Lower leg skin (tissue), 4 donors: ENCODE measurements at regions not wholly inside any gene's neighbourhood (a gene's known extent, or its start where the extent isn't known, plus 50 kb on each side); places are given as distances from the start of the nearest gene placed in this dataset.
"Not testable (repeated sequence)": the region's sequence is repeated elsewhere in the genome, so short reads cannot be mapped to it uniquely, and the experiment has no call there.

Experiments used
- DNase-seq, 2 donors: peaks; one replicate each; pipeline ENCODE4 v3.0.0-alpha.2; 2019; ENCODE audit warnings: low spot score in 2 of 2
- H3K4me3 ChIP-seq: fragments of 200-600 bp; sonication (generic); 2 replicates; pipeline ENCODE4 v1.5.1; 2017; ENCODE audit warnings: mild to moderate bottlenecking, low read depth; ENCODE audit not compliant: poor library complexity, severe bottlenecking
- POLR2A ChIP-seq, 2 donors: fragments of 450-650 bp; IDR thresholded peaks; one replicate each; pipeline ENCODE4 v1.6.1; 2016 to 2017; ENCODE audit warnings: antibody characterized with exemption in 2 of 2, mild to moderate bottlenecking in 1 of 2, moderate library complexity in 1 of 2
- WGBS, 2 donors: methylation state at CpG; one replicate each; pipeline ENCODE4 v1.1.5; 2018; 5-methylcytosine and 5-hydroxymethylcytosine counted together
- intact Hi-C: fragments of 100-400 bp; cut with DNase I; formaldehyde crosslinking; loops from one replicate; pipeline ENCODE4 v1.15.0; 2023; ENCODE audit warnings: low total_unique reads
- TF ChIP-seq, protein P1 (sequence below), 3 donors: fragments of 450-650 bp; IDR thresholded peaks; one replicate each; pipeline ENCODE4 v1.5.1; 2016; ENCODE audit warnings: antibody characterized with exemption in 3 of 3, mild to moderate bottlenecking in 3 of 3, moderate library complexity in 2 of 3

DNA sequence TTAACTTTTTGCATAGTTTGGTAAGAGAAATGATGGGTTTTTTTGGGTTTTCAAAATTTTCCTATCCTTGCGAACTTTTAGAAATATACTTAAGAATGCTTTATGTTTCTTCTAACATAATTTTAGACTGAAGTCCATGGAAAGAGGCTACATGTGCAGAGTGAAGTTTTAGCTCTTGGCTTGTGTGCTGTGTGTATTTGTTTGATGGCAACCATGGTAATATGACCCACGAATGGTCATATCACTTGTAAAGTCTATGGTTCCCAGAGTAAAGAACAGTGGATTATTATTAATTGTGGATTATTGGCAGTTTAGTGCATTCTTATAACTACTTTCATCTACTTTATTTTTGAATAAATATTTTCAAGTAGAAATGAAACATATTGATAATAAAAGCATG lies 124.0 kb upstream of the GOLGA6L4 start:
- WGBS, 2 donors, result 56 to 64% methylated on average over 2 of the region's 2 CpGs
- TF ChIP-seq, protein P1, sequence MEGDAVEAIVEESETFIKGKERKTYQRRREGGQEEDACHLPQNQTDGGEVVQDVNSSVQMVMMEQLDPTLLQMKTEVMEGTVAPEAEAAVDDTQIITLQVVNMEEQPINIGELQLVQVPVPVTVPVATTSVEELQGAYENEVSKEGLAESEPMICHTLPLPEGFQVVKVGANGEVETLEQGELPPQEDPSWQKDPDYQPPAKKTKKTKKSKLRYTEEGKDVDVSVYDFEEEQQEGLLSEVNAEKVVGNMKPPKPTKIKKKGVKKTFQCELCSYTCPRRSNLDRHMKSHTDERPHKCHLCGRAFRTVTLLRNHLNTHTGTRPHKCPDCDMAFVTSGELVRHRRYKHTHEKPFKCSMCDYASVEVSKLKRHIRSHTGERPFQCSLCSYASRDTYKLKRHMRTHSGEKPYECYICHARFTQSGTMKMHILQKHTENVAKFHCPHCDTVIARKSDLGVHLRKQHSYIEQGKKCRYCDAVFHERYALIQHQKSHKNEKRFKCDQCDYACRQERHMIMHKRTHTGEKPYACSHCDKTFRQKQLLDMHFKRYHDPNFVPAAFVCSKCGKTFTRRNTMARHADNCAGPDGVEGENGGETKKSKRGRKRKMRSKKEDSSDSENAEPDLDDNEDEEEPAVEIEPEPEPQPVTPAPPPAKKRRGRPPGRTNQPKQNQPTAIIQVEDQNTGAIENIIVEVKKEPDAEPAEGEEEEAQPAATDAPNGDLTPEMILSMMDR (IDR thresholded peaks at IDR 0.05), result no peak
- no peak for TF ChIP-seq POLR2A (IDR thresholded peaks at IDR 0.05)
- H3K4me3 ChIP-seq, result no peak overlapping the region
- intact Hi-C loops, result no loop called here
- no peak for DNase-seq

DNA sequence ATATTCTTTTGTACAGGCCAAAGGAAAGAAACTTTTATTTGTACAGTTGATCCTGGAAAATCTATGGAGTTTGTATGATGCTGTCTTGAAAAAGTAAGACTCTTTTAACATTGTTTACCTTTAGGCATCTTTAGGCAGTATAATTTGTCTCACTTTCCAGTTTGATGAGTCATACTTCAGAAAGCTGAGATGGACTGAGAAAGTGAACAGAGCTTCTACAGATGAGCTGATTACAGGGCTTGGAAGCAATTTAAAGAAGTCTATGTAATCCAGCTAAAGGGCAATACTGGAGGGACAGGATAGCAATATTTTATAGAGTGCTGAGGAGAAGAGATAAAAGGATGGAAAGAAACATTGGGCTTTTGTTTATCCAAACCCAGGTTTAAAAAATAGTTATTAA lies 123.5 kb upstream of the GOLGA6L4 start:
- no peak for DNase-seq
- intact Hi-C loops, result no loop called here
- H3K4me3 ChIP-seq, result no peak overlapping the region
- no peak for TF ChIP-seq POLR2A (IDR thresholded peaks at IDR 0.05)
- TF ChIP-seq, protein P1 (IDR thresholded peaks at IDR 0.05), result no peak

DNA sequence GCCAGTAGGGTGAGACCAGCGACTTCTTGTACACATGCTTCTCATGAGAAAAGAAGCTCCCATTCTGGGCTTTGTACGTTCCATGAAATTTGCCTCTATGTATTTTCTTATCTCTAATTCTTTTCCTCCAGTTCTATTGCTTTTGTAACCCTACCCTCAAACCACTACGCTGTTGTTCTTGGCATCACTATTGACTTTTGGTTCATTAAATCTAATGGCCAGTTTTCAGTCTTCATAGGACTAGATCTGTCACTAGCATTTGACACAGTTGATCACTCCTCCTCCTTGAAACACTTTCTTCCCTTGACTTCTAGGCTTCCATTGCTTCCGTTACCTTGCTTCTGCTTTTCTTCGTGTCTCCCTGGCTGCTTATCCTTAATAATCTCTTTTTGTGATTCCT lies 121.7 kb upstream of the GOLGA6L4 start:
- no peak for DNase-seq
- TF ChIP-seq POLR2A (IDR thresholded peaks at IDR 0.05), result no peak
- TF ChIP-seq, protein P1 (IDR thresholded peaks at IDR 0.05), result no peak
- WGBS, 2 donors, result 93 to 94% methylated on average over 5 of the region's 5 CpGs
- H3K4me3 ChIP-seq, result no peak overlapping the region
- intact Hi-C loops, result no loop called here

DNA sequence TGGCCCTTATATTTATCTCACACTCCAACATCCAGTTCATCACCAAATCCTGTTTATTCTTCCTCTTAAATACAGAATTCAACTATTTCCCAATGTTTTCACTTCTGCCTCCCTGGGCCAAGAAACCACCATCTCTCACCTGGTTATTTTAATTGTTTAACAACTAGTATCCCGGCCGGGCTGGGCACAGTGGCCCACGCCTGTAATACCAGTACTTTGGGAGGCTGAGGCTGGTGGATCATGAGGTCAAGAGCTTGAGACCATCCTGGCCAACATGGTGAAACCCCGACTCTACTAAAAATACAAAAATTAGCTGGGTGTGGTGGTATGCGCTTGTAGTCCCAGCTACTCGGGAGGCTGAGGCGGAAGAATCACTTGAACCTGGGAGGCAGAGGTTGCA lies 120.9 kb upstream of the GOLGA6L4 start:
- H3K4me3 ChIP-seq, DNase-seq, intact Hi-C loops: not testable (repeated sequence)
- WGBS, 2 donors, result 86 to 93% methylated on average over 7 of the region's 7 CpGs

DNA sequence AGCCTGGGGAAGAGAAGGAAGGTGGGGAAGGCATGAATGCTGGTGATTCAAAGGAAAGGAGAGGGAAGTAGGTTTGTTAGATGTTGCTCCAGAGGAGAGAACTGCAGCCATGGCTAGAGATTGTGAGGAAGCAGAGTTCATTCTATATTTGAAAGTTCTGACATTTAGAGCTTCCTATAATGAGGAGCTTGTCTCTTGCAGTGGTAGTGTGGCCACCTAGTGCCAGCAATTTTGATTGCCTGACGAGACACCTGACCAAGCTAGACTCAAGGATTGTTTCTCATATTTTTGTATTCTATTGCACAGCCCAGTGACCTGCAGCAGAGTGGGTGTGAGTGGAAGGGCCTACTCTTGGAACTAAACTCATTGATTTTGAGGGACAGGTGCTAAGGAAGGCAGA lies 116.2 kb upstream of the GOLGA6L4 start:
- WGBS, 2 donors, result 38 to 52% methylated on average over 1 of the region's 1 CpG
- DNase-seq, H3K4me3 ChIP-seq, intact Hi-C loops: not testable (repeated sequence)

DNA sequence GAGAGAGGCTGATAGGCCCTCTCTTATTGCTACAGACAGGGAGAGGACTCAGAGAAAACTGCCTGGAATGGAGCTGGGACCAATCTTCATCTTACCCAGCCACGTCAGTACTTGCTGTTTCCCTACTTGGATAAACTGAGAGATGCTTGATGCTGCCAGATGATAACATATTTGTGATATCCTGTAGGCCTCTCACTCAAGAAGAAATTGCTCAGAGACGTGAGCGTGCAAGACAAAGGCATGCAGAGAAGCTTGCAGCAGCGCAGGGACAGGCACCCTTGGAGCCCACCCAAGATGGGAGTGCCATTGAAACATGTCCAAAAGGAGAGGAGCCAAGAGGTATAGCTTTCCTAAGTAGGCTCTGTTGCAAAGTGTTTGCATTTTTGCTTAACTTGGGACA lies 114.7 kb upstream of the GOLGA6L4 start:
- H3K4me3 ChIP-seq, intact Hi-C loops: not testable (repeated sequence)
- peak in 1 of 2 donors; percentile 28 for DNase-seq
- WGBS, 2 donors, result 25 to 48% methylated on average over 4 of the region's 4 CpGs

DNA sequence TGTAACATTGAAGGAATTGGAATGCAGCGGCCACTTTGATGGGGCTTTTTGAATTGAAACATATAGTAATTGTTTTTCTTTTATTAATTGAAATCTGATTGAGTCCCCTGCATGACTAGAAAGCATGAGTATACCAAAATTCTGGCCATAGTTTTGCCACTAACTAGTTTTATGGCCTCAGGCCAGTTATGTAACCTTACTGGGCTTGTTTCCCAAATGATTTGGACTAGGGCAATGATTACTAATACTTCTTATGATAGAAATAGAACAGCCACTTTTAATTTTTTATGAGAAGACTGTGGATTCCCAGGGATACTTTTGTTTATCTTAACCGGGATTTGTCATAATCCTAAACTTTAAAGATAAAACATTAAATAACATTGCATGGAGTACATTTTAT lies 106.9 kb upstream of the GOLGA6L4 start:
- intact Hi-C loops, H3K4me3 ChIP-seq, DNase-seq: not testable (repeated sequence)
- WGBS, 2 donors, result 56 to 65% methylated on average over 2 of the region's 2 CpGs

DNA sequence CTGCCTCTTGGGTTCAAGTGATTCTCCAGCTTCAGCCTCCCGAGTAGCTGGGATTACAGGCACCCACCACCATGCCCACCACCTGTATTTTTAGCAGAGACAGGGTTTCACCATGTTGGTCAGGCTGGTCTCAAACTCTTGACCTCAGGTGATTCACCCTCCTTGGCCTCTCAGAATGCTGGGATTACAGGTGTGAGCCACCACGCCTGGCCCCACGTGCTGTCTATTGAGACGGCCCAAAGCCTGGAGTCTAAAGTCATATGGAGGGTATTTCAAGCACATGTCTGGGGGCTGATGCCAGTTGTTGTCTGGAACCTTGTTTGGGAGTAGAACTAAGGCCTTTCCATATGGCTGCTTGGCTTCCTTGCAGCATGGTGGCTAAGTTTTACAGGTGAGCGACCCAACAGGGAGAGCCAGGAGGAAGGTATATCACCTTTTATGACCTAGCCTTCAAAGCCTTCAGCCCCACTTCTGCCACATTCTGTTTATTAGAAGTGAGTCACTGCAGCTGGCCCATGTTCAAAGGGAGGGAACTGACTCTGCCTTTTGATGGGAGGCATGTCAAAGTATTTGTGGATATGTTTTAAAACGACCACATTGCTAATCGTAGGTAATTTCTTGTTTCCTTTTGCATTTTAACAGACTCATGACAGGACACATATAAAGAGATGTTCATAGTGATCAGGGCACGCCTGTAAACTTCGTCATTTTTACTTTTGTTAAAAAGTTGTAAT lies 105.3 kb upstream of the GOLGA6L4 start:
- DNase-seq, H3K4me3 ChIP-seq: not testable (repeated sequence)
- WGBS, 2 donors, result 41 to 45% methylated on average over 9 of the region's 9 CpGs
- intact Hi-C loops, result loop anchor here (10.0 kb wide), 1 partner anchor 575 kb away; no protein-coding TSS in a partner anchor

DNA sequence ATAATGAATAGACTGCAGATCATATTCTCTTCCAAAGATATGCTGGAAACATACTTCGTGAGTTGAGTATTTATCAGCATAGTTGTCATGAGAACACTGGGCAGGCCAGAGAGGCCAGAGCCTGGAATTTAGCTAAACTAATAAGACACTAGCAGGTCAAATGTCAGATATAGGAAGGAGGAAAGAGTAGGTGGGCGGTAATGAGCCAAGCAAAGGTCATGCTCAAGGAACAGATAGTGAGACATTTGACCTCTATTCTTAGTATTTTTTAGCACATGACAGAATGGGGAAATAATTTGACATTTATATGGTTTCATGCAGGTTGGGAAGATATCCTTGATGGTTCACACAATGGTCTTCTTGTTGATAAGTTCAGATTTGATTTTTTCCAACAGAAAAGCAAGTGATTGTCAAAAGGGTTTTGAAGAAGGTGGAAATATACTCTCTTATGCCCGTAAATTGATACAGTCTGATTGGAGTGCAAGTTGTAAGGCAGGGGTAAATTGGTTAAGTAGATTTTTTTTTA lies 99.6 kb upstream of the GOLGA6L4 start:
- intact Hi-C loops, result loop anchor here (10.0 kb wide), 1 partner anchor 581 kb away; no protein-coding TSS in a partner anchor
- not testable (repeated sequence) for DNase-seq, H3K4me3 ChIP-seq
- 92 to 96% methylated on average over 2 to 3 of the region's 3 CpGs for WGBS, 2 donors
